ENCODE measurements at regions not wholly inside any gene's neighbourhood (a gene's known extent, or its start where the extent isn't known, plus 50 kb on each side); places are given as distances from the start of the nearest gene placed in this dataset.

GRCh38 chr11:33505093-33505492 is 195.5 kb downstream of the C11orf91 start:
- Mint-ChIP-seq H3K4me3 (ENCODE audit: unreplicated experiment) (no peak overlapping the region), H3K36me3 (ENCODE audit: unreplicated experiment) (no peaks in the 10 kb centered on the region), H3K27ac (ENCODE audit: unreplicated experiment) (no peak overlapping the region), H3K9me3 (ENCODE audit: unreplicated experiment) (no peaks in the 10 kb centered on the region), H3K27me3 (ENCODE audit: unreplicated experiment) (peaks cover 2% of the 10 kb centered on the region), H3K4me1 (ENCODE audit: low read depth, unreplicated experiment) (no peaks in the 10 kb centered on the region)
- TF ChIP-seq, protein P1, sequence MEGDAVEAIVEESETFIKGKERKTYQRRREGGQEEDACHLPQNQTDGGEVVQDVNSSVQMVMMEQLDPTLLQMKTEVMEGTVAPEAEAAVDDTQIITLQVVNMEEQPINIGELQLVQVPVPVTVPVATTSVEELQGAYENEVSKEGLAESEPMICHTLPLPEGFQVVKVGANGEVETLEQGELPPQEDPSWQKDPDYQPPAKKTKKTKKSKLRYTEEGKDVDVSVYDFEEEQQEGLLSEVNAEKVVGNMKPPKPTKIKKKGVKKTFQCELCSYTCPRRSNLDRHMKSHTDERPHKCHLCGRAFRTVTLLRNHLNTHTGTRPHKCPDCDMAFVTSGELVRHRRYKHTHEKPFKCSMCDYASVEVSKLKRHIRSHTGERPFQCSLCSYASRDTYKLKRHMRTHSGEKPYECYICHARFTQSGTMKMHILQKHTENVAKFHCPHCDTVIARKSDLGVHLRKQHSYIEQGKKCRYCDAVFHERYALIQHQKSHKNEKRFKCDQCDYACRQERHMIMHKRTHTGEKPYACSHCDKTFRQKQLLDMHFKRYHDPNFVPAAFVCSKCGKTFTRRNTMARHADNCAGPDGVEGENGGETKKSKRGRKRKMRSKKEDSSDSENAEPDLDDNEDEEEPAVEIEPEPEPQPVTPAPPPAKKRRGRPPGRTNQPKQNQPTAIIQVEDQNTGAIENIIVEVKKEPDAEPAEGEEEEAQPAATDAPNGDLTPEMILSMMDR (IDR thresholded peaks at IDR 0.05; ENCODE audit: partially characterized antibody, unreplicated experiment) = no peak
- no peak for DNase-seq

DNA sequence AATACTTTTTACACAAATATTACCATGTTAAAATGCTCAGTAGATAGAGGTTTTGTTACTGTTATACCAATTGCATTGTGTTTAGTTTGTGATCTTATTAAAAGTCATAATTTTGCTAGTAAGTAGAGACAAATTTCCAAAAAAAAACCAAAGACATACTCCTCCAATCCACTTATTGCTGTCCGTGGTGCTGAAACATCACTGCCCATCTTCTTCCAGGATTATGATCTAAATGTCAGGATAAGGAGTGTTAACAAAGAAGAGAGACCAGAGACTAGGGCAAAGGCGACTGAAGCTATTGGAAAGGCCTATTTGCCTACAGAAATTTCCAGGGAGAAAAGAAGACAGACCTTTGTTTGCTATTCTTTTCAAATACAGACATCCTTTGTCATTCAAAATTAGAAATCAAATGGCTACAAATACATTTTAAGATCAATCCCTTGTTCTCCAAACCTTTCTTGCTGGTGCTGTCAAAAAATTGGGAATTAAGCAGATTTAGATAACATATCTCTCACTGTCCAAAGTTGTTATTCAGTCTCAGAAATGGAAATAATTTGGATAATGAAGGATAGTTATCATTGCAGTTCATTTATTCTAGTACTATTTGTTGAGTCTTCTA is 199.7 kb downstream of the C11orf91 start:
- H3K9me3 Mint-ChIP-seq (ENCODE audit: unreplicated experiment) = peaks cover 3% of the 10 kb centered on the region
- H3K4me3 Mint-ChIP-seq (ENCODE audit: unreplicated experiment) = no peak overlapping the region
- no peaks in the 10 kb centered on the region for H3K36me3 Mint-ChIP-seq (ENCODE audit: unreplicated experiment)
- TF ChIP-seq, protein P1 (IDR thresholded peaks at IDR 0.05; ENCODE audit: partially characterized antibody, unreplicated experiment) = no peak
- no peak for DNase-seq
- H3K27me3 Mint-ChIP-seq (ENCODE audit: unreplicated experiment) = peaks cover 7% of the 10 kb centered on the region
- no peak overlapping the region for H3K27ac Mint-ChIP-seq (ENCODE audit: unreplicated experiment)
- H3K4me1 Mint-ChIP-seq (ENCODE audit: low read depth, unreplicated experiment) = no peaks in the 10 kb centered on the region

DNA sequence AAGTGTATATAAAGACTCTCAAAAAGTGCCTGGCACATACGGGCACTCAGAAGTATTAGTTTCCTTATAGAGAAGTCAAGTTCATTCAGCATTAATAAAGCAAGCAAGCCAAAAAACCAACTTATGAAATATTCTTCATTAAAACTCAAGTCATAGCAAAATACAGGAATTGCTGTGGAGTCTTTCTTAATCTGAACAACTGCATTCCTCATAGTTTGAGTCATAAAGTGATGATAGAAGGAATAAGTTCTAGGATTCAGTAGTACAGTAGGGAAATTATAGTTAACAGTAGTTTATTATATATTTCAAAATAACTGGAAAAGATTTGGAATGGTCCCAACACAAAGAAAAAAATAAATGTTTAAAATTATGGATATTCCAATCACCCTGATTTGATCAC is 200.3 kb downstream of the C11orf91 start:
- peaks cover 3% of the 10 kb centered on the region for H3K9me3 Mint-ChIP-seq (ENCODE audit: unreplicated experiment)
- H3K27me3 Mint-ChIP-seq (ENCODE audit: unreplicated experiment) = peaks cover 7% of the 10 kb centered on the region

DNA sequence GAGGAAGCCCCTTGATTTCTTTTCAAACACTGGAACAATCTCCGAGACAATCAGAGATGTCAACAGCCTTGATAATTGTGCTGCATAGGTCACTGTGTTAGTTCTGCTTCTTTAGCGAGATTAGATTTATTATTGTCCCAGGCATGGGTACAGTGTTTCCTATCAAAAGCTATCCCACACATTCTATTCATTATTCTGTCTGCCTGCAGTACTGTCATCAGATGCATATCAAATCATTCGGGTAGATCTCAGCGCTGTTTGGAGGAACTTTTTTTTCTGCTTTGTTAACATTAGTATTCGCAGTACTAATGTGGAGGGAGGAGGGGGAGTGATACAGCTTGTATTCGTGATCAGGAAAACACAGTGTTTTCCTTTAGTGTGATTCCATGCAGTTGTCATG is 208.0 kb downstream of the C11orf91 start:
- DNase-seq = no peak
- Mint-ChIP-seq H3K4me1 (ENCODE audit: low read depth, unreplicated experiment) (no peaks in the 10 kb centered on the region), H3K4me3 (ENCODE audit: unreplicated experiment) (no peak overlapping the region), H3K27ac (ENCODE audit: unreplicated experiment) (no peak overlapping the region), H3K36me3 (ENCODE audit: unreplicated experiment) (no peaks in the 10 kb centered on the region), H3K27me3 (ENCODE audit: unreplicated experiment) (peaks cover 6% of the 10 kb centered on the region), H3K9me3 (ENCODE audit: unreplicated experiment) (peaks cover 3% of the 10 kb centered on the region)
- TF ChIP-seq, protein P1 (IDR thresholded peaks at IDR 0.05; ENCODE audit: partially characterized antibody, unreplicated experiment) = no peak

More for the DNA sequence above, 200.3 kb downstream of the C11orf91 start:
- H3K4me3 Mint-ChIP-seq (ENCODE audit: unreplicated experiment) = no peak overlapping the region
- no peaks in the 10 kb centered on the region for H3K36me3 Mint-ChIP-seq (ENCODE audit: unreplicated experiment)
- TF ChIP-seq, protein P1 (IDR thresholded peaks at IDR 0.05; ENCODE audit: partially characterized antibody, unreplicated experiment) = no peak
- no peak overlapping the region for H3K27ac Mint-ChIP-seq (ENCODE audit: unreplicated experiment)
- DNase-seq = no peak
- no peaks in the 10 kb centered on the region for H3K4me1 Mint-ChIP-seq (ENCODE audit: low read depth, unreplicated experiment)

GRCh38 chr11:33490842-33491370 is 209.7 kb downstream of the C11orf91 start:
- TF ChIP-seq, protein P1 (IDR thresholded peaks at IDR 0.05; ENCODE audit: partially characterized antibody, unreplicated experiment) = no peak
- Mint-ChIP-seq H3K9me3 (ENCODE audit: unreplicated experiment) (no peaks in the 10 kb centered on the region), H3K4me1 (ENCODE audit: low read depth, unreplicated experiment) (no peaks in the 10 kb centered on the region), H3K4me3 (ENCODE audit: unreplicated experiment) (no peak overlapping the region), H3K27ac (ENCODE audit: unreplicated experiment) (no peak overlapping the region), H3K36me3 (ENCODE audit: unreplicated experiment) (no peaks in the 10 kb centered on the region), H3K27me3 (ENCODE audit: unreplicated experiment) (no peaks in the 10 kb centered on the region)
- no peak for DNase-seq
